Heart left ventricle (tissue), 16 donors: ENCODE measurements at regions not wholly inside any gene's neighbourhood (a gene's known extent, or its start where the extent isn't known, plus 50 kb on each side); places are given as distances from the start of the nearest gene placed in this dataset.

ENCODE experiments used
- ATAC-seq, 4 donors: fragments of 200-7000 bp; cut with Tn5 transposase; one replicate each; pipeline ENCODE4 v1.9.1; 2020 to 2022; ENCODE audit warnings: moderate library complexity in 4 of 4, mild to moderate bottlenecking in 3 of 4, moderate number of reproducible peaks in 1 of 4
- DNase-seq, 5 donors: peaks; one replicate each; pipeline ENCODE4 v3.0.0-alpha.2; 2020
- H3K27ac ChIP-seq, 12 donors: fragments of 200-600 bp; sonication (generic) in 4 of 12; one replicate each; pipeline versions ENCODE4 v1.5.0 to v1.8.0; 2016 to 2022; ENCODE audit warnings: mild to moderate bottlenecking in 2 of 12
- H3K27me3 ChIP-seq, 9 donors: fragments of 200-600 bp; sonication (generic) in 2 of 9; one replicate each; pipeline versions ENCODE4 v1.5.1 to v1.8.0; 2016 to 2022; ENCODE audit warnings: mild to moderate bottlenecking in 3 of 9
- H3K36me3 ChIP-seq, 9 donors: fragments of 200-600 bp; sonication (generic) in 2 of 9; one replicate each; pipeline versions ENCODE4 v1.5.0 to v1.8.0; 2018 to 2022; ENCODE audit warnings: mild to moderate bottlenecking in 2 of 9
- H3K4me1 ChIP-seq, 12 donors: fragments of 200-600 bp; sonication (generic) in 4 of 12; one replicate each; pipeline versions ENCODE4 v1.5.0 to v1.8.0; 2016 to 2022; ENCODE audit warnings: mild to moderate bottlenecking in 3 of 12
- H3K4me3 ChIP-seq, 12 donors: fragments of 200-600 bp; sonication (generic) in 4 of 12; one replicate each; pipeline versions ENCODE4 v1.5.0 to v1.8.0; 2017 to 2022; ENCODE audit warnings: mild to moderate bottlenecking in 9 of 12, moderate library complexity in 4 of 12
- H3K9me3 ChIP-seq, 12 donors: fragments of 200-600 bp; sonication (generic) in 4 of 12; one replicate each; pipeline versions ENCODE4 v1.5.0 to v1.8.0; 2016 to 2022; ENCODE audit warnings: mild to moderate bottlenecking in 1 of 12
- CTCF ChIP-seq, 12 donors: fragments of 200-600 bp; sonication (generic) in 4 of 12; IDR thresholded peaks; one replicate each; pipeline versions ENCODE4 v1.5.0 to v1.8.0; 2018 to 2022; ENCODE audit warnings: antibody characterized with exemption in 12 of 12, mild to moderate bottlenecking in 5 of 12
- POLR2A ChIP-seq, 2 donors: fragments of 450-650 bp; IDR thresholded peaks; one replicate each; pipeline ENCODE4 v1.6.1; 2017; ENCODE audit warnings: antibody characterized with exemption in 2 of 2, mild to moderate bottlenecking in 2 of 2, moderate library complexity in 2 of 2
- WGBS, 4 donors: extraction: QIAGEN DNeasy Blood & Tissue Kit in 2 of 4; methylation state at CpG; one replicate each; pipeline versions ENCODE4 v1.1.5 to v1.1.7; 2013 to 2018; 5-methylcytosine and 5-hydroxymethylcytosine counted together
- intact Hi-C, 10 donors: fragments of 100-400 bp; cut with DNase I; formaldehyde crosslinking; loops; one replicate each; pipeline versions ENCODE4 v1.11.1 to v1.14.2; 2022
- donor health status: ischemic (EF 13 %, LVEDD 7.1; RV severe dilation, severe dysfunction).
- donor health status: healthy with polysubstance abuse.
- donor health status: DM: no; HTN: yes; CAD: no.
- donor health status: DM: no; HTN: no; CAD: no.
- donor health status: ischemic (EF 25% LVEDD 6.9; RV normal size, moderate dysfunction).
- donor health status: ischemic (EF 25% LVEDD 5.7; RV mildly dilated, moderate dysfunction).
- donor health status: healthy.
- donor health status: DM: yes; HTN: yes; CAD: no.
- donor health status: ischemic (EF 35%, LVEDD 5.7; RV mildly dilated, moderate dysfunction).
- donor health status: nonischemic (EF 11% LVEDD 7.7; RV severe dilation, severe dysfunction).
- donor health status: DM: yes; HTN: yes; CAD: no.
- donor health status: PGD.
- donor health status: ischemic (EF 29% LVEDD 5.4; RV normal size, mild dysfunction).
- donor health status: nonischemic (EF 23%, LVEDD 6.1; RV moderate dilation, normal function).

DNA sequence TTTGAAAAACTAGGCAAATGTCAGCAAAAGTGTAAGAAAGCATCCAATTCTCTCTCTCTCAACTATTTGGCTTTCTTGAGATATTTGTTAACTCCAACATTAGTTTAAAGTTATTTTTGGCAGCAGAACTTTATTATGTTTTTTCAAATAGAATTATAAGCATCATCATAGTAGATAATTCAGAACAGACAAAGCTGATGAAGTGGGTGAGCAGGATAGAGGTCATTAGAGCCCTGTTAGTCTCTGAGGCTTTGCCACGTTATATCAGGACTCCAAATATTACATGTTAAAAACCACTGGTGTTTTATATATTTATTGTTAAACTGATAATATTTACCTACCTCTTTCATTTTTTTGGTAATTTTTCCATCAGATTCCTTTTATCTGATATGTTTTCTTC, 903.0 kb downstream of the FSTL5 start:
- Histone ChIP-seq H3K27ac (no peak overlapping the region), H3K36me3 (no peaks in the 10 kb centered on the region), H3K27me3 (no peaks in the 10 kb centered on the region), H3K4me1 (no peaks in the 10 kb centered on the region), H3K4me3 (no peak overlapping the region), H3K9me3 (peaks cover 0 to 23% (median 17%) of the 10 kb centered on the region in 12 donors)
- DNase-seq (no peak), ATAC-seq (no peak)
- TF ChIP-seq CTCF (IDR thresholded peaks at IDR 0.05) (no peak), POLR2A (IDR thresholded peaks at IDR 0.05) (no peak)
- intact Hi-C loops, result no loop called here
- 57 to 77% (median 67%) methylated on average over 1 of the region's 1 CpG for WGBS, 4 donors

GRCh38 chr4:161256716-161257115, 907.1 kb downstream of the FSTL5 start:
- no peak for TF ChIP-seq POLR2A (IDR thresholded peaks at IDR 0.05)
- no peak for TF ChIP-seq CTCF (IDR thresholded peaks at IDR 0.05)
- intact Hi-C loops, result loop anchor here in 5 of 10 donors (10.0 kb wide), 4 partner anchors 388 to 1208 kb away; partner anchors contain the start of gene FSTL5 (in 1 of the 5)

GRCh38 chr4:161256172-161256571, 907.6 kb downstream of the FSTL5 start:
- 82 to 91% (median 87%) methylated on average over 4 to 5 of the region's 5 CpGs for WGBS, 4 donors
- Histone ChIP-seq H3K36me3 (no peaks in the 10 kb centered on the region), H3K9me3 (peaks cover 0 to 48% (median 24%) of the 10 kb centered on the region in 12 donors), H3K27me3 (no peaks in the 10 kb centered on the region), H3K4me1 (no peaks in the 10 kb centered on the region), H3K27ac (no peak overlapping the region), H3K4me3 (no peak overlapping the region)
- TF ChIP-seq CTCF (IDR thresholded peaks at IDR 0.05), result no peak
- TF ChIP-seq POLR2A (IDR thresholded peaks at IDR 0.05), result no peak
- intact Hi-C loops, result loop anchor here in 5 of 10 donors (10.0 kb wide), 4 partner anchors 389 to 1209 kb away; partner anchors contain the start of gene FSTL5 (in 1 of the 5)
- ATAC-seq (no peak), DNase-seq (no peak)

More at GRCh38 chr4:161256716-161257115, 907.1 kb downstream of the FSTL5 start:
- Histone ChIP-seq H3K36me3 (no peaks in the 10 kb centered on the region), H3K27me3 (no peaks in the 10 kb centered on the region), H3K4me3 (no peak overlapping the region), H3K9me3 (peaks cover 0 to 43% (median 24%) of the 10 kb centered on the region in 12 donors), H3K27ac (no peak overlapping the region), H3K4me1 (no peaks in the 10 kb centered on the region)
- DNase-seq (no peak), ATAC-seq (no peak)
- WGBS, 4 donors, result 72 to 92% (median 77%) methylated on average over 4 of the region's 4 CpGs

DNA sequence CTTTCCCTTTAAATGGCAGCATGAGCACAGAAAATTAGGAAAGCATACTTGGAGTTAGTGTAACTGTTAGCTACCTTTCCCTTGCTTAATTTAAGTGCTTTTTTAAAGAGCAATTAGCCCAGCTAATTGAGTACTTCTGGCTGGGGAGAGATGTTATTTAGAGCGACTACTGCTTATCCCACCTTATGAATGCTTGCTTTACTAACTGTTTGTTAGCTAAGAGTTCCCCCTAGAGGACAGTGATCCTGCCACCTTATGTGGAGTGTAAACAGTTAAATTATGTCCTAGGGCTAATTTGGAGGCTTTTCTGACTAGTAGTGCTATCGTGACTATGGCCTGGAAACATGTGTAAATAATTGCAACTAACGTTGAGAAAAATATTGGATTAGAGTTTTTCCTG, 909.4 kb downstream of the FSTL5 start:
- 61 to 75% (median 73%) methylated on average over 3 of the region's 3 CpGs for WGBS, 4 donors

More for the DNA sequence above, 909.4 kb downstream of the FSTL5 start:
- Histone ChIP-seq H3K4me3 (no peak overlapping the region), H3K27ac (no peak overlapping the region), H3K9me3 (peaks cover 0 to 48% (median 24%) of the 10 kb centered on the region in 12 donors), H3K27me3 (no peaks in the 10 kb centered on the region), H3K36me3 (no peaks in the 10 kb centered on the region), H3K4me1 (no peaks in the 10 kb centered on the region)
- DNase-seq, result no peak
- ATAC-seq, result no peak
- no peak for TF ChIP-seq CTCF (IDR thresholded peaks at IDR 0.05)
- no peak for TF ChIP-seq POLR2A (IDR thresholded peaks at IDR 0.05)
- intact Hi-C loops, result loop anchor here in 5 of 10 donors (10.0 kb wide), 4 partner anchors 390 to 1210 kb away; partner anchors contain the start of gene FSTL5 (in 1 of the 5)
